Activated CD4-positive, alpha-beta T cell treated with anti-CD3 and anti-CD28 coated beads, Interleukin-2, amount 50 U/mL, for 48 hours (primary cell): ENCODE measurements at regions not wholly inside any gene's neighbourhood (a gene's known extent, or its start where the extent isn't known, plus 50 kb on each side); places are given as distances from the start of the nearest gene placed in this dataset.

Experiments
- DNase-seq, 2 experiments: peaks; one replicate each; pipeline ENCODE4 v3.0.0-alpha.2; 2020

- DNase-seq, result no peak
These were observed 321.6 kb downstream of the NDFIP2 start for GRCh38 chr13:79802389-79803085.

GRCh38 chr13:79799059-79799867 is 318.3 kb downstream of the NDFIP2 start:
- DNase-seq, result no peak

DNA sequence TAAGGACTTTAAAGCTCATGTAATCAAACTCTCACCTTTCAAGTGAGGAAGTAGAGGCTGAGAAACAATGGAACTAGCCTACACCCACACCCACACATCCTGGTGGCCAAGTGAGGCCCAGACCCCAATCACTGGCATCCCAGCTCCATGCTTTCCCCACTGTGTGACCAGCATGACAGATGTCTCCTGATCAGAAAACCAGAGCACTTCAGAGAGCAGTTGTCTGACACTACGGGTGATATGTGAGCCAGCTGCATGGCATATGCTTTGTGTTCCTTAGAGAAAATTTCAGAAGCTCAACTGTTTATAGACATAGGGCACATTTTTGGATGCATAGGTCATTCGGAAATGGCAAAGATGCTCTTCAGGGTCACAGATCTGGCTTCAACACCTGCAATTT is 315.2 kb downstream of the NDFIP2 start:
- DNase-seq, result no peak

GRCh38 chr13:79794931-79795330 is 314.0 kb downstream of the NDFIP2 start:
- DNase-seq, result no peak

- no peak for DNase-seq
These were observed 311.8 kb downstream of the NDFIP2 start for GRCh38 chr13:79792716-79793115.

DNA sequence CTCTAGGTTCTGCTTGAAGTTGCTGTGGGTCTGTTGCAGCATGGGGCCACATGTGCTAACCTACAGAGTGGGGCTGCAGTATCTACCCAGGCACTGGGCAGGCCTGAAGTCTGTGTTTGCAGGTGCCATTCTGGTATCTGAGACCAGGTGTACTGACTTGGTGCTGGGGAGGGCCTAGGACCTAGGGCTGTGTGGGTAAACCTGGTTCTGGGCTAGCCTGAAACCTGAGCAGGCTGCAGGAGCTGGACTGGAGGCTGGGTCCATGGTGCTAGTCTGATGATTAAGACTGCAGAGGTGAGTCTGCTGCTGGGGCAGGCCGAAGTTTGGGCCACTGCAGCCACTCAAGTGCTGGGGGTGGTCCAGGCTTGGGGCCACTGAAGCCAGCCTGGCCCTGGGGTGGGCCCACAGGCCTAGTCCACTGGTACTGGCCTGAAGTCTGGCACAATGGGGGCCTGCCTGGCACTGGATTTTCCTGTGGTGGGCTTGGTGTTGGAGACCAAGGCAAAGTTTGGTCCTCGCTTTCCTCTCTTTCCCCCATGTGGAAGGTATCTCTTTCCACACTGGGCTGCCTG is 310.6 kb downstream of the NDFIP2 start:
- no peak for DNase-seq

DNA sequence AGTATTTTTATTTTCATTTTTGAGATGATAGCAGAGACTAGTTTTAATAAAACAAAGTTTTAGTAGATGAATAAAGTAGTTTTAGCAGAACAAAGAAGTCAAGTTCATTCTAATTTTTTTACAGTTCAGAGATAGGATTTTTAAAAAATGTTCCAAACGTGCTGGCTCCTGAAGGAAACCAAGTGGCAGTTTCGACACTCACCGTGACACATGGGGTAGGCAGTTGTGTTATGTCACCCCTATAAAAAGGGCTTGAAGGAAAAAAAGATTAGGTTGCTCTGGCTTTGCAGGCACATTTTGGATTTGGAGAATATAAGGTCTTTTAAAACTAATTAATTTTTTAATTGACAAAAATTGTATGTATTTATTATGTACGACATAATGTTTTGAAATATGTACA is 305.2 kb downstream of the NDFIP2 start:
- DNase-seq, result no peak

GRCh38 chr13:79782541-79783205 is 301.7 kb downstream of the NDFIP2 start:
- no peak for DNase-seq

DNA sequence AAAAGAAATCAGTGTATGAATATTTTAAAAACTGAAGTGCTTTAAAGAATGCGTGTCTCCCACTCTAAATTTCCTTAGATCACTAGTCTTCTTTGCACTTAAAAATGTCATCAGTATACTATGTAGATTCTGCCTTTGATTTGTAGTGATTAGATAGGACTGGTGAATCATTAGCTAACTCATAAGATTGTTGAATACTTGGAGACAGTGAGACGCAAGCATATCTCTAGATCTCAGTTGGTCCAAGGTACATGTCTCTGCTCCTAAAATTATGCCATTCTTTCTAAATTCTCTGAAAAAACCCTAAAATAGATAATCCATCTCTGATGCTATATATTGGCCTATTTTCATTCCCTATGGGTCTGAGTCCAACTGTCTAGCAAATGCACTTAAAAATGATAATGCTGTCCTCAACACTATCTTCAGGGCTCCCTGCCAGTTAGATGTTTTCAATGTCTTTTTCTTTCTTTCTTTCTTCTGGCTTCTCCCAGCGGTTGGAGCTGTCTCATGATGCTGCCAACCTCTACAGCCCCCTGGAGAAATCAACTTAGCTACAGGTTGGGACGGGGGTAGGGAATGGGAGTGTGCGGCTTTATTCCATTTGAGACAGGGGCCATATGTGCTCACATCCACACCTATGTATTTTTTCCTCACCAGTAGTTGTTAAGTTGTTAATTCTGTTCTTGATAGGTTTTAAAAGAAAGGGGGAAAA is 301.0 kb downstream of the NDFIP2 start:
- no peak for DNase-seq

- DNase-seq, result no peak
These were observed 299.3 kb downstream of the NDFIP2 start for GRCh38 chr13:79780240-79780639.

DNA sequence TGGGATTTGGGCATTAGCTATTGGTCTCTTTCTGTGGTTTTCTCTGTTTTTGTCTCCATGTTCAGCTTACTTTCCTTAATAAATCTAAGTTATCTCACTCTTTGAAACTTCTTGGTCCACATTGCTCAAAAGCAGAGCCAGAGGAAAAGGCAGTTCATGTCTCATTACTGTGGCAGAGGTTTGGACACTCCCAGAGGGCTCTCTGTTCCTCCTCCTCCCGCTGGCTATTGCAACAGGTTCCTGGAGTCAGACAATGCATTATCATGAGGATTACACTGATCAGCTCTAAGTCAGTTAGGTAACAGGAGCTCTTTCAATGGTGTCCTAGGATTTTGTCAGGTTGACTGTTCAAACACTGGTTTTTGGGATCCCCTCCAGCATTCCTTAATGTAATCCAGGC is 298.8 kb downstream of the NDFIP2 start:
- DNase-seq, result no peak

- DNase-seq, result no peak
These were observed 297.9 kb downstream of the NDFIP2 start for GRCh38 chr13:79778741-79779460.

GRCh38 chr13:79777504-79777903 is 296.5 kb downstream of the NDFIP2 start:
- no peak for DNase-seq

- no peak for DNase-seq
These were observed 295.8 kb downstream of the NDFIP2 start for GRCh38 chr13:79776531-79777295.

- DNase-seq, result no peak
These were observed 294.9 kb downstream of the NDFIP2 start for GRCh38 chr13:79775830-79776229.

DNA sequence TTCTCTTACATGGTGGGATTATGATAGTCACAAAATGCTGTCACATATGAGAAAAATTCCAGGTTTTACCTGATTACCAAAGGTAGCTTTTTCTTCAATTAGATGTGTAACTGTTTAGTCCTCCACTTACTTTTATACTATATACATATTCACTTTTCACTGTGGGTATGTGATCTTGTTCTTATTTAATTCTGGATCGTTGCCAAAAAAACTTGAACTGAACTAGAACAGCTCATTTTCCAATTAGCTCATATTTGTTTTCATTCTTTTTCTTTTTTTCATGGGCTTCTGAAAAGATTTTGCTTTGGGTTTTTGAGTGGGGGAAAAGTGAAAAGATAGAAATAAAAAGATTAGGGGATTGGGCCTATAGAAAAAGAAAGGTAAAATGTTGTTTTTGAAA is 291.9 kb downstream of the NDFIP2 start:
- no peak for DNase-seq

GRCh38 chr13:79771493-79771892 is 290.5 kb downstream of the NDFIP2 start:
- no peak for DNase-seq

- DNase-seq, result no peak
These were observed 289.1 kb downstream of the NDFIP2 start for GRCh38 chr13:79770056-79770455.

- DNase-seq, result no peak
These were observed 286.2 kb downstream of the NDFIP2 start for GRCh38 chr13:79767126-79767525.

DNA sequence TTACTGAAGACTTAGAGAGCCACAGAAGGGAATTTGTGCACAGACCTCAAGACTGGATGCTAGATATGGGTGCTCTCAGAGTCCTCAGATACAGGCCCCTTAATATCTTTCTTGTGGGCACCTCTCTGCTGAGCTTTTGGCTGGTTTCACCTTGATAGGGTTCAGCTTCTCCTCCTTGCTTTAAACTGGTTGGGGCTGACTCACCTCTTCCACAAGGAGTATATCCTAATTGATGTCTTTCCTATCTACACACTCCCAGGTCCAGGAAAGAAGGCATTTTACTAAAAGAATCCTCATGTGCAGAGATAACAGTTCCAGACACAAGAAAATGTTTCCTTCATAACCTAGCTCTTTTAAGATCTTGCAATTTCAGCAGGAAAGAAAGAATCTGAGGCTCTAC is 284.4 kb downstream of the NDFIP2 start:
- DNase-seq, result no peak

DNA sequence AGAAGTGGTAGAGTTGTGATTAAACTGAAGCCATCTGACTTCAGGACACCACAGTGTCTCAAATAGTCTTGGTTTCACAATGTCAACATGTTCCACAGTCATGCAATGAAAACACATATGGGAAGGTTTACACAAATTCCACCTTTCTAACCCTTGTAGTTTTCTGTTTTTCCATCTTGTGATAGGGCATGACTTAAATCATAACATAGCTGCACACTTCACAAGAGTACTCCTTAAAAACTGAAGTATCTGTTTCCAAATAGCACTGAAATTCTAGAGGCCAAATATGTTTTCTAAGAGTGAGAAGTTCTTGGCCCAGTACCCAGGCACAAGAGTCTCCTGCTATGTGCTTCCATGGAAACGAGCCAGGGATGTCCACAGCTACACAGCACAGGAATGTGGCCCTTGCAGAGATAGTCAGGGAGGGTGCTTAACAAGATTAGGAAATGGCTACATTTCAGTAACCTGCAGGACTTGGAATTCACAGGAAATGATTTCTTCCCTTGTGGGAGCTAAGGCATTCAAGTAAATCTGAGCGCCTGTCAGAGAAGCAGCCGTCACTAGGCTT is 269.1 kb downstream of the NDFIP2 start:
- DNase-seq, result no peak
